Cerebellar nuclear complex (tissue), 1 donor: ENCODE measurements at regions not wholly inside any gene's neighbourhood (a gene's known extent, or its start where the extent isn't known, plus 50 kb on each side); places are given as distances from the start of the nearest gene placed in this dataset.
"Not testable (repeated sequence)": the region's sequence is repeated elsewhere in the genome, so short reads cannot be mapped to it uniquely, and the experiment has no call there.

Experiments
- DNase-seq, 2 experiments: peaks; one replicate each; lab custom pipeline; 2025; lab: John Stamatoyannopoulos, UW

- no peak for DNase-seq
Measured at GRCh38 chr7:115793958-115794702, 236.4 kb downstream of the TFEC start.

- no peak for DNase-seq
Measured at GRCh38 chr7:115789901-115790300, 240.7 kb downstream of the TFEC start.

GRCh38 chr7:115789473-115789872 is 241.1 kb downstream of the TFEC start:
- DNase-seq, result not testable (repeated sequence)

GRCh38 chr7:115782696-115783490 is 247.7 kb downstream of the TFEC start:
- DNase-seq, result no peak

- DNase-seq, result no peak
Measured at GRCh38 chr7:115779561-115779960, 251.0 kb downstream of the TFEC start.

- no peak for DNase-seq
Measured at GRCh38 chr7:115775981-115776380, 254.6 kb downstream of the TFEC start.

GRCh38 chr7:115763347-115763746 is 267.2 kb downstream of the TFEC start:
- no peak for DNase-seq

GRCh38 chr7:115758025-115758424 is 272.5 kb downstream of the TFEC start:
- DNase-seq, result no peak

- DNase-seq, result no peak
Measured at GRCh38 chr7:115754226-115754625, 276.3 kb downstream of the TFEC start.

- no peak for DNase-seq
Measured at GRCh38 chr7:115749924-115750323, 280.6 kb downstream of the TFEC start.

GRCh38 chr7:115748123-115748738 is 282.3 kb downstream of the TFEC start:
- DNase-seq, result no peak

GRCh38 chr7:115747174-115747573 is 283.4 kb downstream of the TFEC start:
- no peak for DNase-seq

- DNase-seq, result no peak
Measured at GRCh38 chr7:115740043-115740442, 290.5 kb downstream of the TFEC start.

GRCh38 chr7:115734641-115735040 is 295.9 kb downstream of the TFEC start:
- DNase-seq, result no peak

GRCh38 chr7:115731796-115732471 is 298.6 kb downstream of the TFEC start:
- DNase-seq, result no peak

- no peak for DNase-seq
Measured at GRCh38 chr7:115728518-115728917, 302.0 kb downstream of the TFEC start.

- no peak for DNase-seq
Measured at GRCh38 chr7:115724400-115725056, 306.0 kb downstream of the TFEC start.

- no peak for DNase-seq
Measured at GRCh38 chr7:115722302-115722977, 308.1 kb downstream of the TFEC start.

GRCh38 chr7:115721293-115722217 is 309.0 kb downstream of the TFEC start:
- no peak for DNase-seq

GRCh38 chr7:115719963-115720362 is 310.6 kb downstream of the TFEC start:
- no peak for DNase-seq
